ENCODE measurements at regions not wholly inside any gene's neighbourhood (a gene's known extent, or its start where the extent isn't known, plus 50 kb on each side); places are given as distances from the start of the nearest gene placed in this dataset.

DNA sequence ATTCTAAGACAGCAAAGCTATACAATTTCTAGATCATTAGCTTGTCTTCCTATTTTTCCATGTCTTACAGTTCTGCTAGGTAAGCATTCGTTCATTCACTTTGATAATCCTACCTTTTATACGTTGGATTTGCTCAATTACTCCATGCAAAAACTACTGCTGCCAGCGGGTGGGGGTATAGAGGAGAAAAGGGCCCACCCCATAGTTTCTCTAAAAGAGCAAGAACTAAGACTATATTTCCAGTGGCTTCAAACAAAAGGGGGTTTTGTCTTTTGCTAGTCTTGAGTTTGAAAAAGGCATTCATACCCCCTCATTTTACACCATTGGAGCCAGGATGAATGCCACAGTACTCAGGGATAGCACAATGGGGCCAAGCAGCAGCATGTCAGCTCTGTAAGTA is 155.7 kb downstream of the WT1 start:
- TF ChIP-seq, protein P1, sequence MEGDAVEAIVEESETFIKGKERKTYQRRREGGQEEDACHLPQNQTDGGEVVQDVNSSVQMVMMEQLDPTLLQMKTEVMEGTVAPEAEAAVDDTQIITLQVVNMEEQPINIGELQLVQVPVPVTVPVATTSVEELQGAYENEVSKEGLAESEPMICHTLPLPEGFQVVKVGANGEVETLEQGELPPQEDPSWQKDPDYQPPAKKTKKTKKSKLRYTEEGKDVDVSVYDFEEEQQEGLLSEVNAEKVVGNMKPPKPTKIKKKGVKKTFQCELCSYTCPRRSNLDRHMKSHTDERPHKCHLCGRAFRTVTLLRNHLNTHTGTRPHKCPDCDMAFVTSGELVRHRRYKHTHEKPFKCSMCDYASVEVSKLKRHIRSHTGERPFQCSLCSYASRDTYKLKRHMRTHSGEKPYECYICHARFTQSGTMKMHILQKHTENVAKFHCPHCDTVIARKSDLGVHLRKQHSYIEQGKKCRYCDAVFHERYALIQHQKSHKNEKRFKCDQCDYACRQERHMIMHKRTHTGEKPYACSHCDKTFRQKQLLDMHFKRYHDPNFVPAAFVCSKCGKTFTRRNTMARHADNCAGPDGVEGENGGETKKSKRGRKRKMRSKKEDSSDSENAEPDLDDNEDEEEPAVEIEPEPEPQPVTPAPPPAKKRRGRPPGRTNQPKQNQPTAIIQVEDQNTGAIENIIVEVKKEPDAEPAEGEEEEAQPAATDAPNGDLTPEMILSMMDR (IDR thresholded peaks at IDR 0.05; ENCODE audit: insufficient read depth, low read length), result no peak
- TF ChIP-seq, protein P2, sequence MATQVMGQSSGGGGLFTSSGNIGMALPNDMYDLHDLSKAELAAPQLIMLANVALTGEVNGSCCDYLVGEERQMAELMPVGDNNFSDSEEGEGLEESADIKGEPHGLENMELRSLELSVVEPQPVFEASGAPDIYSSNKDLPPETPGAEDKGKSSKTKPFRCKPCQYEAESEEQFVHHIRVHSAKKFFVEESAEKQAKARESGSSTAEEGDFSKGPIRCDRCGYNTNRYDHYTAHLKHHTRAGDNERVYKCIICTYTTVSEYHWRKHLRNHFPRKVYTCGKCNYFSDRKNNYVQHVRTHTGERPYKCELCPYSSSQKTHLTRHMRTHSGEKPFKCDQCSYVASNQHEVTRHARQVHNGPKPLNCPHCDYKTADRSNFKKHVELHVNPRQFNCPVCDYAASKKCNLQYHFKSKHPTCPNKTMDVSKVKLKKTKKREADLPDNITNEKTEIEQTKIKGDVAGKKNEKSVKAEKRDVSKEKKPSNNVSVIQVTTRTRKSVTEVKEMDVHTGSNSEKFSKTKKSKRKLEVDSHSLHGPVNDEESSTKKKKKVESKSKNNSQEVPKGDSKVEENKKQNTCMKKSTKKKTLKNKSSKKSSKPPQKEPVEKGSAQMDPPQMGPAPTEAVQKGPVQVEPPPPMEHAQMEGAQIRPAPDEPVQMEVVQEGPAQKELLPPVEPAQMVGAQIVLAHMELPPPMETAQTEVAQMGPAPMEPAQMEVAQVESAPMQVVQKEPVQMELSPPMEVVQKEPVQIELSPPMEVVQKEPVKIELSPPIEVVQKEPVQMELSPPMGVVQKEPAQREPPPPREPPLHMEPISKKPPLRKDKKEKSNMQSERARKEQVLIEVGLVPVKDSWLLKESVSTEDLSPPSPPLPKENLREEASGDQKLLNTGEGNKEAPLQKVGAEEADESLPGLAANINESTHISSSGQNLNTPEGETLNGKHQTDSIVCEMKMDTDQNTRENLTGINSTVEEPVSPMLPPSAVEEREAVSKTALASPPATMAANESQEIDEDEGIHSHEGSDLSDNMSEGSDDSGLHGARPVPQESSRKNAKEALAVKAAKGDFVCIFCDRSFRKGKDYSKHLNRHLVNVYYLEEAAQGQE (IDR thresholded peaks at IDR 0.05; ENCODE audit: insufficient replicate concordance, low read depth), result no peak
